Suppressor macrophage treated with lipopolysaccharide for 1 hour (primary cell): ENCODE measurements at regions not wholly inside any gene's neighbourhood (a gene's known extent, or its start where the extent isn't known, plus 50 kb on each side); places are given as distances from the start of the nearest gene placed in this dataset.
"Not testable (repeated sequence)": the region's sequence is repeated elsewhere in the genome, so short reads cannot be mapped to it uniquely, and the experiment has no call there.

Experiments
- DNase-seq, 3 donors: peaks; one replicate each; pipeline ENCODE4 v3.0.0-alpha.2; 2020 to 2022

GRCh38 chr5:41995193-41995592, 70.1 kb downstream of the FBXO4 start:
- no peak for DNase-seq

- DNase-seq, result no peak
Observed at GRCh38 chr5:42001673-42002072, 76.6 kb downstream of the FBXO4 start.

- not testable (repeated sequence) for DNase-seq
Observed at GRCh38 chr5:42003852-42004251, 78.8 kb downstream of the FBXO4 start.

DNA sequence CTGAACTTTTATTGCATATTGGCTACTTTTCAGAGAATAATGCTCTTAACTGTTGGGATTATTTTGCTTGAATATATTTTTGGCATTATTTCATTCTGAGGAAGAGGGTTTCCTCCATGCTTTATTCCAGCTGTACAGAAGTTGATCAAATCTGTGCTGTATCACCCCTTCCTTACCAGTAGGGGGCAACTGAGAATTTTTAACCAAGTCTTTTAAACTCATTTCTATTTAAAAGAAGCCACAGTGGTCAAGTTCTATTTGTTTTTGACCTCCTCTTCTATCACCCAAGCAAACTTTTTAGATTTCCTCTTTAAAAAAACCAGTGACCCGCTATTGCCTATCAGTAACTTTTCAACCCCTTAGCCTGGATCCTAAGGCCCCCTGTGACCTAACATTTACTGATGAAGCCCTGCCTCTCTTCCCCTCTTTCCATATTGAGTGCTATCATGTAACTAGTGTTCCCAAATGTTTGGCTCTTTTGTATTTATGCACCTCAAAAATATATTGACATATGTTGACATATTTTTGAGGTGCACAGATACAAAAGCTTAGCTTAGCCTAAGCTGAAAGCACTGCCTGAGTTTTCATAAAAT, 80.6 kb downstream of the FBXO4 start:
- peak; percentile 22 to 58 (median 37) for DNase-seq

- DNase-seq, result no peak
Observed at GRCh38 chr5:42013561-42013960, 88.5 kb downstream of the FBXO4 start.

GRCh38 chr5:42015254-42015653, 90.2 kb downstream of the FBXO4 start:
- DNase-seq, result no peak

DNA sequence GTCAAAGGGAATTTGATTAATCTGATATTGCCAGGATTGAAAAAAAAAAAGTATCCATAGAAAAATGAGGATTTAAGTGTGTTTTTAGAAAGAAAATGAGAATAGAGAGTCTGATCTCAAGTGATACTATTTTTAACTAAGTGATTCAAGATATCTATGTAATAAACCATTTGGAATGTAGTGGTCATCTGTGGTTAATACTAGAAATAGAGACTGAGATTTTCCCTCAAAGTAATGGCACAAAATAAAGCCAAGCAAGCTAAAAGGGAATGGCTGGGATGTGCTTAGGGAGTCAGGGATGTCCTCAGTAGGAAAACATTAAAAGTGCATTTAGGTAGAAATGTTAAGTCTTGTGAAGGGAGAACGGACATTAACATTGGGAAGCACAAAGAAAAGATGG, 90.6 kb downstream of the FBXO4 start:
- DNase-seq, result no peak

DNA sequence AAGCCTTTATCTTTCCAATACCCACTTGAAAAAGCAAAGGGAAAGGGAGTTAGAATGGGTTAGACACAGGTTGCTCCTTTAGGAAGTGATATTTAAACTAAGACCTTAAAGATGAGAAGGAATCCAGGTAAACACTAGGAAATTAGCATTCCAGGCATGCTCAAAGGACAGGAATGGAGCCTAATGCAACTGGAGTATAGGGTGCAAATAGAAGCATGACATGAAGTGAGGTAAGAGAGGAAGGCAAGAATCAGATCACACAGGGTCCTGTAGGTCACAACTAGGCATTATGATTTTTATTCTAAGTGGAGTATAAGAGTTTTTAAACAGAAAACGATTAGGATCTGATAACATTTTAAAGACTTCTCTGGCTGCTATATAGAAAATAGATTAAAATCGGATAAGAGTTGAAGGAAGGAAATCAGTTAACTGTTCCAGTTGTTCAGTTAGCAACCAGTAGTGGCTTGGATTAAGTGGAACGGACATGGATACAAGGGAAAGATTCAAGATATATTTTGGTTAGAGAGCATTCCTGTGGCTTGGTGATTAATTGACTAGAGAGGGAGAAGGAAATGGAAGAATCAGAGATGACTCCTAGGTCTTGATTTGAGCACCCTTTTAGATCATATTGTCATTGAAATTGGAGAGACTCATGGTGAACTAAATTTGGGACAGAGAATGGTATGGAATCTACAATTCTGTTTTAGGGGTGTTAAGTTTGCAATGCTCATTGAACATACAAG, 95.9 kb downstream of the FBXO4 start:
- no peak for DNase-seq

DNA sequence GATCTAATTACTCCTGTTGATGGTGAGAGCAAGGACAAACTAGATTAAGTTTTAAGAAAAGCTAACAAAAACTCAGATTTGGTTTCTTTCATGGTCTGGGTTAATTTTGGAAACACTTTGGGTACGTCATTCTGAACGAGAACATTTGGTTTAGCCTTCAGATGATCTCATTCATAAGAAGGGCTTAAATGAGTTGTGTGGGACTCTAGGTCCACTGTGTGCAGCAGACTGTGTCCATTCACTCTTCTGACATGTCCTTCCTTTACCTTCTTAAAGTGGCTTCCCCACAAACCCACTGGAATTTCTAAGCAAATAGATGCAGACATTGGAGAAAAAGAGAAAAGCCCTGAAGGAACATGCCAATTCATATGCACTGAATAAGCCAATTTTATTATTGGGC, 96.8 kb downstream of the FBXO4 start:
- DNase-seq, result no peak

GRCh38 chr5:42022383-42022972, 97.4 kb downstream of the FBXO4 start:
- DNase-seq, result no peak

DNA sequence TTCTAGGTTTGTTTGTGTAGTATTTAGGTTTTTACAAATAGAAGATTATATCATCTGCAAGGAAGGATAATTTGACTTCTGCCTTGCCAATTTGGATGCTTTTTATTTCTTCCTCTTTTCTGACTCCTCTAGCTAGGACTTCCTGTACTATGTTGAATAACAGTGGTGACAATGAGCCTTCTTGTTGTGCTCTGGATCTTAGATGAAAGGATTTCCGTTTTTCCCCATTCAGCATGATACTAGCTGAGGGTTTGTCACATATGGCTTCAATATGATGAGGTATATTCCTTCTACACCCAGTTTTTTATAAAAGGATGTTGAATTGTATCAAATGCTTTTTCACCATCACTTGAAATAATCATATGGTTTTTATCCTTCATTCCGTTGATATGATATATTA, 101.4 kb downstream of the FBXO4 start:
- no peak for DNase-seq

- no peak for DNase-seq
Observed at GRCh38 chr5:42032137-42032536, 107.1 kb downstream of the FBXO4 start.

- DNase-seq, result no peak
Observed at GRCh38 chr5:42035526-42035925, 110.4 kb downstream of the FBXO4 start.

DNA sequence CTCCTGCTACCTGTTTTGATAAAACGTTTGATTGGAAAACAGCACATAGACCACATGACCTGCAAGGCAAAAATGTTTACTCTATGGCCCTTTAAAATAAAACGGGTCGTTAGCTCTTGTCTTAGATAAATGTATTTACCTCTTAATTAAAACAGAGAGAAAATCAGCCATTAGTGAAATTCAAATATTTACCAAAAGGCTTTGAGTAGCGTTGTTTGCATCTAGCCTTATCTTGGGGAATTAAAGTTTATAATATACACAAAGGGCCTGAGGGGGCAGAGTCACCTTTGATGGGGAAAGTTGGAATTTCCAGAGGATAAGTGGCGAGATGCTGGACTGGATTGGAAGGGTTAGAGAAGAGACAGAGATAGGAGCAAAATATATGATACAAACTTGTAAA, 111.3 kb downstream of the FBXO4 start:
- no peak for DNase-seq

DNA sequence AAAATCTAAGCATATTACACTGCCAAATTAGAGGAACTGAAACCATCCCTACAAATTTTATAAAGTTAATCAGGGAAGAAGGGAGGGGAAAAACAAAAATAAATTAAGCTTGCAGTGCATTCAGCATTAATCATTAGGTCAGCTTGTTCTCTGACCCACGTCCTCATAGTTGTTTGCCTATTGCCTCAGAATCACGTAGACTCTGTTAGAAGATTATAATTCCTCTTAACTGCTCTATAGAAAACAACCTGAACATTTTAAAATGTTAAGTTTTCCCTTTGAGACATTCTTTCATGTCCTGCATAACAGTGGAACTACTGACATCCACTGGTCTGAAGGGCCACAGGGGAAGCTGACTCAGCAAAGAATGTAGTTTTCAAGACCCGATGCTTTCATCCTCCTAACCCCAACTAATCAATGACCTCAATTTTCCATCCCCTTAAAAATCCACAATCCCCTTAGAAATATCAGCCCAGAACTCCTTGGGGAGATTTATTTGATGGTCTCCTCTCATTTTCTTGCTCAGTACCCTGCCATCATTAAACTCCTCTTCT, 112.4 kb downstream of the FBXO4 start:
- no peak for DNase-seq

DNA sequence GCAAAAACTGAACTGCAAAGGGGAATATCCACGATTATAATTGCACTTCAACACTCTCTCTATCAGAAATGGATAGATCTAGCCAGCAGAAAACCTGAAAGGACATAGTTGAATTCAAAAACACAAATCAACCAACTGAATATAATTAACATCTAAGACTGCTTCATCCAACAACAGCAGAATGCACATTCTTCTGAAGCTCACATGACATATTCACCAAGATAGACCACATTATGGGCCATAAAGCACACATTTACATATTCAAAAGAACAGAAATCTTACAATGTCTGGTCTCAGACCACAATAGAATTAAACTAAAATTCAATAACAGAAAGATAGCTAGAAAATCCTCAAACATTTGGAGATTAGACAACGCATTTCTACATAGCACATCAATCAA, 118.3 kb downstream of the FBXO4 start:
- DNase-seq, result no peak

DNA sequence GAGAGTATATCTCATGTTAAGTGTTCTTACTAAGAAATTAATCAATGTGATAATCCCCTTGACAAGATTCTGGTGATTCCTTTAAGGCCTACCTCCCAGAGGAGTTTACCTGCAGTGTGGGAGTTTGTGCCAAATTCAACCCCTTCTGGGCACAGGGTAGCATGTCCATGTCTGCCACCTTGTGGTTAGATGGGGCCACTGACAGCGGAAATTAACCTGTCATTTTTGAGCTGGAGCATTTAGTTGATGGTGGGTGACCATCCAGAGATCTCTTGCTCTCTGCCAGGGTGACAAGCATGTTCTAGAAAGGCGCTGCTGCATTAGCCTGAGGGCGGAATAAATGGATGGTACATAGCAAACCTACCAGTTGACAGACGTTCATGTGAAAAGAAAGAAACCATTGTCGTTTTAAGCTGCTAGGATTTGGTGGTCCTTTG, 132.2 kb downstream of the FBXO4 start:
- peak; percentile 43 to 58 (median 54) for DNase-seq

DNA sequence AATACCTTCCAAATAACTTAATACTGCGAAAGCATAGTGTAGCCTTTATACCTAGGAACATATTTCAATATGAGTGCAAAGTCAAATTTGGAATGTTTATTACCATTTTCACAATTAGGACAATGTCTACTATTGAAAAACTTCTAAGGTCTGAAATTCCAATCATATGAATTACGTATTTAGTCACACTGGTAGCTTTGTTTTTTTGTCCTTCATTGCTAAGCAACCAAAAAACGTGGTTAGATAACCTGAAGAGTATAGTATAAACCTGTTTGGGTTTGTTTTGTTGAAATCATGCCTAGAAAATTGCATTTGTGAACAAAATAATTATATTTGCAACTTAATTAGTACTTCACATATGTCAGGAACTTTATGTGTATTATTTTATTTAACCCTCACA, 134.2 kb downstream of the FBXO4 start:
- DNase-seq, result no peak

GRCh38 chr5:42059778-42060464, 134.8 kb downstream of the FBXO4 start:
- no peak for DNase-seq

DNA sequence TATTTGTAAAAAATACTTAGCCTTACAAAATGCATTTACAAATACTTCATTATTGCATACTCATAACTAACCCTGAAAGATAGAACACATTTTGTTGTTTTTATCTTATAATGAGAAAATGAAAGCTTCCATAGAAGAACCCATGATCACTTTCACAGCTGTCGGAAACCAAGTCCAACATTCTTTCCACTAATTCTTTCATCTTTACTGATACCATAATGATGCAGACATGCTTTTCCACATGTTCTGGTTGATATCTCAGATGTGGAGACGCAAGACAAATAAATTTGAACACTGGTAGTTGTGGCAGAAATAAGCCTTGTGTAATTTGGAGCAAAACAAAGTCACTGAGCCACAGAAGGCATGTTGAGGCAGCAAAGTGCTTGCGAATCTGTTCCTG, 136.0 kb downstream of the FBXO4 start:
- no peak for DNase-seq

GRCh38 chr5:42064821-42065220, 139.7 kb downstream of the FBXO4 start:
- DNase-seq, result no peak

DNA sequence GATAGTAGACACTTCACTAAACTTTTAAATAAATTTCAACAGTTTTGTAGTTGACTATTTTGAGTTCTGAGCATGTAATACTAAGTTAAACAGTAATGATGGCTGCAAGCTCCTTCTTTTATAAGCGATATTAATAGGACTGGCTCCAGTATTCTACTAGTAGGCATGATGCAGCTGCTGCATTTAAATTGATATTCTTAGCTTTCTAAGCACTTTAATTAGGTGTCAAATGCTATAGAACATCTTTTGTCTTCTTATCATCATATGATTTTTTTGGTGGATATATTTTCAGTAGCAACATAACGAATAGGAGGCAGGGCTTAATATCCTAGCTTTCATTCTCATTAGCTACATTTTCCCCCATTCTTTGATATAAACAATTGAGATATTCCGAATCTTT, 141.1 kb downstream of the FBXO4 start:
- no peak for DNase-seq

- DNase-seq, result no peak
Observed at GRCh38 chr5:42074353-42074752, 149.3 kb downstream of the FBXO4 start.

DNA sequence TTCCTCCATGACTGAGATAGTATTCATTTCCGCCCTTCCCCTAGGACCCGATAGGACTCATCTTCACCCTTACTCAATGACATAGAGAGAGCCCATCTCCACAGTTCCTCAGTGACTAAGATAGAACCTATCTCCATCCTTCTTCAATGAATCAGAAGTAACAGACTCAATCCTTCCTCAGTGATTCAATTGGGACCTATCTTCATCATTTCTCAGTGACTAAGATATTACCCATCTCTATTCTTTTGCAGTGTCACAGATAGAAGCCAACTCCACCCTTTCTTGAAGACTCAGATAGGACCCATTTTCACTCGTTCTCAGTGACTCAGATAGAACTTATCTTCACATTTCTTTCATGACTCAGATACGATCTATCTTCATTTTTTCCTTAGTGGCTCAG, 164.6 kb downstream of the FBXO4 start:
- no peak for DNase-seq
